HG03565 (cell line): ENCODE measurements at regions not wholly inside any gene's neighbourhood (a gene's known extent, or its start where the extent isn't known, plus 50 kb on each side); places are given as distances from the start of the nearest gene placed in this dataset.
"Not testable (repeated sequence)": the region's sequence is repeated elsewhere in the genome, so short reads cannot be mapped to it uniquely, and the experiment has no call there.

ENCODE experiments used
- ATAC-seq: cut with Tn5 transposase; IDR thresholded peaks from one replicate; pipeline ENCODE4 v1.9.1; 2021; ENCODE audit warnings: mild to moderate bottlenecking, moderate library complexity; ENCODE audit not compliant: unreplicated experiment

DNA sequence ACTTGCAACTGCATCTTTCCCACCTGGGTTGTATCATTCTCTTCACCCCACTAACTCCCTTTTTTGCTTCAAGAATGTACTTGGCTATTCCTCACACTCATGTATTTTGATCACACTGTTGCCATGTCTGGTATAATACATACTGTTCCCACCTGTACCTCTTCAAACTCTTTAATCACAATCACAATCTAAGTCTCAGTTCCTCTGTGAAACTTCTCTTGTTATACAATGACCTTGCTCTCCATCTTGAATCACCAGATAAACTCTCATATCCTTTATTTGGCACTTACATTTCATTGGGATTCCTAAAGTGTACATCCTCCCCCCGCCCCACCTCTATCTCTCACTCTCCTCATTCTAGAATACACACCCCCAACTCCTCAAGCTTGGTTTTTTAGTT, 516.0 kb upstream of the CHORDC1 start:
- no peak for ATAC-seq

- no peak for ATAC-seq
Observed at GRCh38 chr11:90737444-90738050, 514.7 kb upstream of the CHORDC1 start.

DNA sequence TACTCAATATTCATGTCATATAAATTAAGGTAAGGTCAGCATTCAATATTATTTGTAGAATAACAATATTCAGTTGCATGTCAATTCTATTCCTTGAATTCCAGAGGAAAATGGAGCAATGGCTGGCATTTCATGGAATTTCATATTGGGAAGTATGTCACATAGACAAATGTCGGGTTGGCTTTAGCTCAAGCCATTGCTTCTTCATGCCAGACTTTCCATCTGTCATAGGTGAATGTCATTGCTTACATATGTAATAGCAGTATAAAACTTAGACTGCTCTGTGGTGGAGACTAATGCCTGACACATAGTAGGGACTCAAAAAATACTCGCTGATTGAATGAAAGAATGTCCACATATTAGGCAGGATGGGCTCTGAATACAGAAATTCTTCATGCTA, 509.6 kb upstream of the CHORDC1 start:
- no peak for ATAC-seq

DNA sequence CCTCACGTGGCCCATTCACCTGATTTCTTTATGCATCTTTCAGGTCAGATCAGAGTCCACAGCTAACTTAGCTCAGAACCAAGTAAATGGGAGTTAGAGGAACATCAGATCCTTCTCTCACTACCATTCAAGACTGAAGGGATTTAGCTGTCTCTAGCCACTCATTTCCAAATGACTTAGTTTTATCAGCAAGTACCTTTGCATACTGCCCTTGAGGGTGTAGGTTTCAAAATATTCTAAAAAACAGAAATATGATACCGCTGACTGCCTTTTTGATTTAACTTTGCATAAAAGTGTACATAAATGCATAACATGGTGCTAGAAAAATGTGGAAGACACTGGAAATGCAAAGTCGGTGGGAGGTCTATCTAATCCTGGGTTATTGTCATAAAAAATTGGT, 500.6 kb upstream of the CHORDC1 start:
- no peak for ATAC-seq

- ATAC-seq = no peak
Observed at GRCh38 chr11:90722552-90723190, 499.8 kb upstream of the CHORDC1 start.

GRCh38 chr11:90717522-90717921, 494.7 kb upstream of the CHORDC1 start:
- ATAC-seq = no peak

DNA sequence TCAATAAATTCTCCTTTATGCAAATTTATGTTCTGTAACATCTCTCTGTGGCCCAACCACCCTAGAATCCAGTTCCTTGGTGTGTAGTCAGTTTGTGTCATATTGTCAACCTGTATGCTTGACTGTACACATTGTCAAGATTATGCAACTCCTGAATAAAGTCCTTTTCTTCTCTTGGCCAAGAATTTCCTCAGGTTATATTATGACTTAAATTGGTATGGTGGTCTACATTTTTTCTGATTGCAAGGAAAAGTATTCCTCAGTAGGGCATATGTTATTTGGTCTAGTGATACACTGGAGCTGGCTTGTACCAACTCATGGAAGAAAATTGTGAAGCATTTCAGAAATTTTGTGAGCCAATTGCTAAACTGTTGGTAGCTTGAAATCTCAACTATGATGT, 482.8 kb upstream of the CHORDC1 start:
- no peak for ATAC-seq

DNA sequence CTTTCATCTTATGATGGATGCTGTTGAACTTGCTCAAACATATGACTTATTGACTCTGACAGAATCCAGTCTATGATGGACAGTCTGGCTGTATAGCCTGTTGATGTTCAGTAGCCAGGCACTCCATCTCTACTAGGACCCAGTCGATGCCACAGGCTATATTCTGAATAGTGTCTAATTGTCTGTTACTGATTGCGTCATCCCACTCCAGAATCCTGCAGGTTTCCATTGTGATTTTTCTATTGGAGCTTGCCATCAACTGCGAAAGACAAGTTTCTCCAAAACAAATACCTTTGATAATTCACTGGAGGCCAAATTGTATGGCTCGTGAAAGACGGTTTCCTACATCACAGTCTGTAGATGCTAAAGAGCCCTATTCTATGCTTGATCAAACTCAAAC, 481.7 kb upstream of the CHORDC1 start:
- no peak for ATAC-seq

- no peak for ATAC-seq
Observed at GRCh38 chr11:90701716-90702115, 478.9 kb upstream of the CHORDC1 start.

- ATAC-seq = peak; percentile 95
Observed at GRCh38 chr11:90700789-90701439, 478.1 kb upstream of the CHORDC1 start.

- no peak for ATAC-seq
Observed at GRCh38 chr11:90699791-90700400, 477.0 kb upstream of the CHORDC1 start.

- ATAC-seq = no peak
Observed at GRCh38 chr11:90698238-90698637, 475.4 kb upstream of the CHORDC1 start.

- ATAC-seq = not testable (repeated sequence)
Observed at GRCh38 chr11:90675496-90675895, 452.6 kb upstream of the CHORDC1 start.

- no peak for ATAC-seq
Observed at GRCh38 chr11:90669094-90669493, 446.2 kb upstream of the CHORDC1 start.

DNA sequence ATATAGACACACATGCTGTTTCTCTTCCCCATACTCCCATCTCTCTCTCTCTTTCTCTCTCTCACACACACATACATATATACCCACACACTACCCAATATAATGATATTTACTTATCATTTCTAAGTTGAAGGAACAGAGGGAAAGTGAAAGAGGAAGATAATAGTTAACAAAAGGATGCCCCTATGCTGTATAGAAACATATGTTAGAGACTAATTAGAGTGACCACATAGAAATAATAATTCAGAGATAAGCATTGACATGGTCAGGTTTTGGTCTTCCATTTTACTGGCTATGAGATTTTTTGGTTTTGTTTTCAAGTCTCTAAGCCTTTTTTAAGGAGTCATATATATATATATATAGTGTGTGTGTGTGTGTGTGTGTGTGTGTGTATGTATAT, 445.7 kb upstream of the CHORDC1 start:
- ATAC-seq = no peak

DNA sequence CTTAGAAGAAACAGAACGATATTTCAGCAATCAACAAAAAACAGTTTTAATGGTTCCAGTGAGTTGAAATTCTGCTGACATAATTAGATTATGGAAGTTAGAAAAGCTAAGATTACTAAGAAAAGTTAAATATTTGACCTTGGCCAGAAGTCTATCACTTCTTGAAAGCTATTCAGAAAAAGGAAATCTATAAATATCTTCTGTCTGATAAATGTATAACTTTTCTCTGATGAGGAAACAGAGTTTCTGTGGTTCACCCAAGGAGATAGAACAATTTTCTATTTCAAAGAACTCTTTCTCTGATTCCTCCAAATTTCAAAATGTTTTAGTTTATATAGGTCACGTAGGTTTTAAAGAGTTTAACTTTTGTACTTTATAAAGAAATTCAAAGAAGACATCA, 438.4 kb upstream of the CHORDC1 start:
- ATAC-seq = peak; percentile 41

DNA sequence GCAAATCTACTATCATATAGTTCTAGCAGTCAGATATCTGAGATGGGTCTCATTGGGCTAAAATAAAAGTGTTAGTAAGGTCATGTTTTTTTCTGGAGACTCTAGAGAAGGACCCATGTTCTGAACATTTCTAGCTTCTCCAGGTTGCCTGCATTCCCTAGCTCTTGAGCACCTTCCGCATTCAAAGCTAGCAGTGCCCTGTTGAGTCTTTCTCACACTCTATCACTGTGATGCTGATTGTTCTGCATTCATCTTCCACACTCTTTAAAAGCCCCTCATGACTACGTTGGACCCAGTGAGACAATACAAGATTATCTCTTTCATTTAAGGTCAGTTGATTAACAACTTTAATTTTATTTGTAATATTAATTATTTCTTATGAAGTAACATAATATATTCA, 433.3 kb upstream of the CHORDC1 start:
- no peak for ATAC-seq

DNA sequence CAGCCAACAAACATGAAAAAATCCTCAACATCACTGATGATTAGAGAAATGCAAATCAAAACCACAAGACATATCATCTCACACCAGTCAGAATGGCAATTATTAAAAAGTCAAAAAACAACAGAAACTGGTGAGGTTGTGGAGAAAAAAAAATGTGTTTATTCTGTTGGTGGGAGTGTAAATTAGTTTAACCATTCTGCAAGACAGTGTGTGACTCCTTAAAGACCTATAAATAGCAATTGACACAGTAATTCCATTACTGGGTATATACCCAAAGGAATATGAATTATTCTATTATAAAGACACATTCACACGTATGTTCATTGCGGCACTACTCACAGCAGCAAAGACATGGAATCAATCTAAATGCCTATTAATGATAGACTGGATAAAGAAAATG, 427.3 kb upstream of the CHORDC1 start:
- ATAC-seq = no peak

DNA sequence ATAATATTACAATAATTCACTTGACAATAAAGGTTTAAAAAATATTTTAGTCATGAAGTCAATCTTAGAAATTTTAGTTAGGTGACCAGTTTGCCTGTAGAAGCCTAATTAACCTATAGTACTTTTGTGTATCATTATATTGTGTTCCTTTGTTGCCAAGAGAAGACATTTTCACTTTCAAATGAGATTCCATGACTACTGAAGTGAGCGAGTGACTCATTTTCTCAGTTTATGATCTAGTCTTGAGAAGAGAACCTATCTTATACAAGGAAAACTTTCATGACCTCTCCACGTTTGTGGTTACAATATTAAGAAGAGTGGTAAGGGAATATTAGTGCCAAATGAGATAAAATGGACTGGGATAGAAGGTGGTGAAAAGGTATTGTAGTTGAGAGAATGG, 423.9 kb upstream of the CHORDC1 start:
- no peak for ATAC-seq

GRCh38 chr11:90646266-90646665, 423.4 kb upstream of the CHORDC1 start:
- ATAC-seq = no peak

DNA sequence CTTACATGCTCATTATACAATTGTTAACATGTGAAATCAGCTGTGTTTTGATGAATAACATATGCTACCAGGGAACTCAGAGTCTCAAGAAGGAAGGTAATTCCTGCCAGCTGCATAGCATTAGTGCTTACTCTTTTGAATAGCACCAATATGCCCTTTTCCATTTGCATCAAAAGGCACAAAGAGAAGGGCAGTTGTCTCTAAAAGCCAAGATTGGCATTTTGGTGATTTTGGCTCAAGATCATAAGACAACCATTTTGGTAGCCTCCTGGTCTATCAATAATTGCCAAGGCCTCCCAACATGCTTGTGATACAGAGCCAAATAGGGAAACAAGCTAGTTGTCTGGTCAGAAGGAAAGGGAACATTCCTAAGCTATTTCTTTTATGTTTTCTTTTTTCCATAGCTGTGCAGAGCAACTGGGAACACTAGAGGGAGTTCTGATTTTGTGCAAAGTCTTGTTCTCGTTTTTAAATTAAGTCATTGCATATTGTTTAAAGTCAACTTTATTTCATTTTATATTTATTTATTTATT, 416.7 kb upstream of the CHORDC1 start:
- ATAC-seq = no peak

DNA sequence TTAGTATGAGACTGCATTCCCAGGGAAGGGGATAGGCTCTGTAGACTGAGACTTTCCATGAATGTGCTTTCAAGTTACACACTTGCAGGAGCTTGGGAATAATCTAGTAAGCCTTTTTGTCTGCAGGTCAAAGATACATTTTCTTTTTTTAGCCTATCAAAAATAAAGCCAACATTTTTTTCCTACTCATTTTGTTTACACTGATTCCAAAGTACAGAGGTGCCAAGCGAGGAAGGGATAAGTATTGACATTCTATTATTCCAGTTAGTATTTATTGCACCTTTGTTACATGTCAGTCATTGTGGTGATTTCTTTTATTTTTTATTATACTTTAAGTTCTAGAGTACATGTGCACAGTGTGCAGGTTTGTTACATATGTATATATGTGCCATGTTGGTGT, 413.0 kb upstream of the CHORDC1 start:
- ATAC-seq = no peak
